HepG2 (cell line): ENCODE measurements at regions not wholly inside any gene's neighbourhood (a gene's known extent, or its start where the extent isn't known, plus 50 kb on each side); places are given as distances from the start of the nearest gene placed in this dataset.

Experiments
- ATAC-seq: fragments of 200-7000 bp; cut with Tn5 transposase; 3 replicates; pipeline ENCODE4 v1.9.1; 2020; ENCODE audit warnings: mild to moderate bottlenecking, moderate library complexity
- BruUV-seq: library from RNA; stranded (reverse); fragments of 400-500 nt; replicated peaks from 2 replicates; lab custom pipeline; 2021; lab: Mats Ljungman, UMichigan
- CTCF ChIA-PET: fragments of 300-600 bp; formaldehyde crosslinking; extraction: SDS; loops from one replicate; lab custom pipeline; 2021; ENCODE audit warnings: low total read pairs, inconsistent platforms, low intra/inter-chr PET ratio; lab: Yijun Ruan, JAX
- POLR2A ChIA-PET: fragments of 350-600 bp; sonication (Branson Sonifier 250); formaldehyde crosslinking; loops from one replicate; lab custom pipeline; 2020; ENCODE audit warnings: antibody characterized with exemption, inconsistent platforms; lab: Yijun Ruan, JAX
- DNase-seq: peaks from one replicate; pipeline ENCODE4 v3.0.0-alpha.2; 2015; ENCODE audit warnings: low spot score
- FAIRE-seq: peaks from 3 replicates; lab custom pipeline; 2011; peaks lifted over from hg19 to GRCh38; lab: Jason Lieb, UNC
- H2AFZ ChIP-seq: one replicate; pipeline ENCODE4 v1.6.1; 2011; ENCODE audit warnings: low read length, inconsistent platforms
- H3K27ac ChIP-seq: fragments of 300-600 bp; 3 replicates; pipeline ENCODE4 v1.8.0; 2011; ENCODE audit warnings: mixed run types, mild to moderate bottlenecking, mixed read lengths, low read length, inconsistent platforms; ENCODE audit not compliant: insufficient read depth; ENCODE audit errors: extremely low read length
- H3K27me3 ChIP-seq, 2 experiments: fragments of 200-600 bp in 1 of 2; 2 replicates in 1 of 2; 3 replicates in 1 of 2; pipeline versions ENCODE4 v1.6.0 to v1.8.0; 2011; ENCODE audit warnings: low read length in 2 of 2, mild to moderate bottlenecking in 2 of 2, moderate library complexity in 2 of 2, inconsistent platforms in 1 of 2; ENCODE audit not compliant: insufficient read depth in 2 of 2, control insufficient read depth in 1 of 2
- H3K36me3 ChIP-seq, 2 experiments: fragments of 200-600 bp in 1 of 2; replicated peaks in 1 of 2; 2 replicates in 1 of 2; 3 replicates in 1 of 2; pipeline versions ENCODE4 v1.5.1 to v1.8.0; 2011; ENCODE audit warnings: low read length in 2 of 2, inconsistent platforms in 1 of 2; ENCODE audit not compliant: insufficient read depth in 2 of 2, control insufficient read depth in 1 of 2
- H3K4me1 ChIP-seq: 2 replicates; pipeline ENCODE4 v1.5.1; 2012; ENCODE audit warnings: low read length, inconsistent platforms; ENCODE audit not compliant: insufficient read depth
- H3K4me2 ChIP-seq: 2 replicates; pipeline ENCODE4 v1.6.0; 2011; ENCODE audit warnings: low read depth, low read length, inconsistent platforms
- H3K4me3 ChIP-seq, 3 experiments: fragments of 200-600 bp in 1 of 3; sonication (generic), shearing (Covaris generic) in 1 of 3; replicated peaks in 1 of 3; 2 replicates each; pipeline ENCODE4 v1.5.1; 2011 to 2016; ENCODE audit warnings: low read length in 3 of 3, inconsistent platforms in 2 of 3, low read depth in 2 of 3, mild to moderate bottlenecking in 2 of 3, control low read depth in 1 of 3, mixed read lengths in 1 of 3; ENCODE audit not compliant: insufficient read depth in 1 of 3
- H3K79me2 ChIP-seq: one replicate; pipeline ENCODE4 v1.6.1; 2011; ENCODE audit warnings: low read length, inconsistent platforms; ENCODE audit not compliant: insufficient read depth
- H3K9ac ChIP-seq: 2 replicates; pipeline ENCODE4 v1.6.0; 2011; ENCODE audit warnings: mild to moderate bottlenecking, low read depth, low read length, inconsistent platforms; ENCODE audit not compliant: insufficient read depth
- H3K9me3 ChIP-seq: 2 replicates; pipeline ENCODE4 v1.5.1; 2012; ENCODE audit warnings: mild to moderate bottlenecking, low read length
- H4K20me1 ChIP-seq: 2 replicates; pipeline ENCODE4 v1.6.0; 2011; ENCODE audit warnings: inconsistent platforms, mild to moderate bottlenecking, low read length, moderate library complexity; ENCODE audit not compliant: insufficient read depth
- ETV5 ChIP-seq: IDR thresholded peaks from 2 replicates; pipeline ENCODE4 v1.6.1; 2018; ENCODE audit warnings: missing biosample characterization, missing genetic modification reagents, inconsistent platforms, borderline replicate concordance
- GABPA ChIP-seq, 2 experiments: IDR thresholded peaks; 2 replicates each; pipeline ENCODE4 v1.6.1; 2011 to 2016; ENCODE audit warnings: low read depth in 2 of 2, low read length in 1 of 2, missing biosample characterization in 1 of 2, missing genetic modification characterization in 1 of 2
- HBP1 ChIP-seq: IDR thresholded peaks from 2 replicates; pipeline ENCODE4 v1.6.1; 2016; ENCODE audit warnings: low read depth, control low read depth
- KDM6A ChIP-seq: IDR thresholded peaks from 2 replicates; pipeline ENCODE4 v1.6.1; 2016; ENCODE audit warnings: low read depth
- MXI1 ChIP-seq: IDR thresholded peaks from 3 replicates; pipeline ENCODE4 v1.6.1; 2012; ENCODE audit warnings: low read depth, low read length, inconsistent platforms, borderline replicate concordance
- RARA ChIP-seq: IDR thresholded peaks from 2 replicates; pipeline ENCODE4 v1.6.1; 2016; ENCODE audit warnings: missing genetic modification reagents, missing compliant biosample characterization
- RBM39 ChIP-seq: fragments of 200-400 bp; formaldehyde crosslinking; IDR thresholded peaks from one replicate; pipeline ENCODE4 v1.6.1; 2018; ENCODE audit warnings: antibody characterized with exemption, mild to moderate bottlenecking, low read depth, low read length; ENCODE audit not compliant: poor library complexity, severe bottlenecking
- SATB2 ChIP-seq: sonication (generic); formaldehyde crosslinking; IDR thresholded peaks from 2 replicates; pipeline ENCODE4 v1.5.0; 2020; ENCODE audit warnings: missing genetic modification reagents
- SKIL ChIP-seq: sonication (generic); formaldehyde crosslinking; IDR thresholded peaks from 2 replicates; pipeline ENCODE4 v1.8.0; 2022; ENCODE audit warnings: missing genetic modification reagents, mild to moderate bottlenecking, moderate library complexity, borderline replicate concordance
- SMAD1 ChIP-seq: sonication (generic); formaldehyde crosslinking; IDR thresholded peaks from 2 replicates; pipeline ENCODE4 v1.4.0; 2020; ENCODE audit warnings: missing genetic modification reagents, low read depth, mild to moderate bottlenecking, borderline replicate concordance
- ZNF660 ChIP-seq: sonication (generic); formaldehyde crosslinking; IDR thresholded peaks from 2 replicates; pipeline ENCODE4 v1.5.1; 2020; ENCODE audit warnings: mild to moderate bottlenecking, low read depth, missing genetic modification reagents, borderline replicate concordance
- ZNF781 ChIP-seq: sonication (generic); formaldehyde crosslinking; IDR thresholded peaks from 2 replicates; pipeline ENCODE4 v1.5.1; 2020; ENCODE audit warnings: borderline replicate concordance, mild to moderate bottlenecking, missing genetic modification reagents; ENCODE audit errors: not compliant biosample characterization
- WGBS: methylation state at CpG from one replicate; pipeline ENCODE4 v1.1.6; 2017; ENCODE audit warnings: low lambda C conversion rate; 5-methylcytosine and 5-hydroxymethylcytosine counted together
- in situ Hi-C: cut with HindIII; loops from 2 replicates; pipeline ENCODE4 v1.10.0; 2017; ENCODE audit warnings: low pct_unique_long_range_greater_than_20kb; ENCODE audit not compliant: extremely low pct_ligation_motif_present
- intact Hi-C: fragments of 100-400 bp; cut with micrococcal nuclease; formaldehyde crosslinking; loops from one replicate; pipeline ENCODE4 v1.10.0; 2022; ENCODE audit not compliant: unreplicated experiment
- TF ChIP-seq, protein P1 (sequence below): sonication (generic); formaldehyde crosslinking; IDR thresholded peaks from 2 replicates; pipeline ENCODE4 v1.5.0; 2020; ENCODE audit warnings: mild to moderate bottlenecking, missing genetic modification reagents, moderate library complexity

DNA sequence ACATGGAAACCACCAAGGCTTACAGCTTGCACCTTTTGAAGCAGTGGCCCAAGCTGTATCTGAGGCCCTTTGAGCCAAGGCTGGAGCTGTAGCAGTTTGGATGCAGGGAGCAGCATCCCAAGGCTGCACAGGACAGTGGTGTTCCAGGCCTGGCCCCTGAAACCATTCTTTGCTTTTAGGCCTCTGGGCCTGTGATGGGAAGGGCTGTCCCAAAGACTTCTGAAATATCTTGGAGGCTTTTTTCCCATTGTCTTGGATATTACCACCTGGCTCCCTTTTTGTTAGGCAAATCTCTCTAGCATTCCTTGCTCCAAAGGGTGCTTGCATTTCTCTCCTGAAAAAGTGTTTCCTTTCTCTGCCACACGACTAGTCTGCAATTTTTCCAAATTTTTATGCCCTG is 302.8 kb upstream of the MDFIC2 start (continued):
- TF ChIP-seq GABPA (IDR thresholded peaks at IDR 0.05; ENCODE audit: low read depth, low read length) (no peak), GABPA (CRISPR knock-in tag; IDR thresholded peaks at IDR 0.05; ENCODE audit: low read depth) (no peak), MXI1 (no peak), SATB2 (CRISPR knock-in tag) (no peak), RBM39 (no peak), ETV5 (CRISPR knock-in tag) (no peak)

- CTCF ChIA-PET: no interaction called here
- DNase-seq: no peak
- in situ Hi-C loops: no loop called here
- Histone ChIP-seq H2AFZ (no peak overlapping the region), H3K36me3 (no peaks in the 10 kb centered on the region), H3K27ac (no peak overlapping the region), H3K4me3 (no peak overlapping the region), H3K4me1 (no peaks in the 10 kb centered on the region), H3K79me2 (no peaks in the 10 kb centered on the region), H3K9me3 (no peaks in the 10 kb centered on the region), H3K27me3 (no peaks in the 10 kb centered on the region), H3K4me2 (no peak overlapping the region), H4K20me1 (no peaks in the 10 kb centered on the region)
- 0% methylated on average over 6 of the region's 6 CpGs for WGBS
- ATAC-seq: 0 out of 3 replicates have a peak, but pooled peaks have one; percentile 28
- TF ChIP-seq SKIL (no peak), ZNF781 (CRISPR knock-in tag) (no peak), HBP1 (no peak), SMAD1 (CRISPR knock-in tag) (no peak), RARA (no peak), KDM6A (CRISPR knock-in tag) (no peak), ZNF660 (CRISPR knock-in tag) (no peak)
- TF ChIP-seq, protein P1, sequence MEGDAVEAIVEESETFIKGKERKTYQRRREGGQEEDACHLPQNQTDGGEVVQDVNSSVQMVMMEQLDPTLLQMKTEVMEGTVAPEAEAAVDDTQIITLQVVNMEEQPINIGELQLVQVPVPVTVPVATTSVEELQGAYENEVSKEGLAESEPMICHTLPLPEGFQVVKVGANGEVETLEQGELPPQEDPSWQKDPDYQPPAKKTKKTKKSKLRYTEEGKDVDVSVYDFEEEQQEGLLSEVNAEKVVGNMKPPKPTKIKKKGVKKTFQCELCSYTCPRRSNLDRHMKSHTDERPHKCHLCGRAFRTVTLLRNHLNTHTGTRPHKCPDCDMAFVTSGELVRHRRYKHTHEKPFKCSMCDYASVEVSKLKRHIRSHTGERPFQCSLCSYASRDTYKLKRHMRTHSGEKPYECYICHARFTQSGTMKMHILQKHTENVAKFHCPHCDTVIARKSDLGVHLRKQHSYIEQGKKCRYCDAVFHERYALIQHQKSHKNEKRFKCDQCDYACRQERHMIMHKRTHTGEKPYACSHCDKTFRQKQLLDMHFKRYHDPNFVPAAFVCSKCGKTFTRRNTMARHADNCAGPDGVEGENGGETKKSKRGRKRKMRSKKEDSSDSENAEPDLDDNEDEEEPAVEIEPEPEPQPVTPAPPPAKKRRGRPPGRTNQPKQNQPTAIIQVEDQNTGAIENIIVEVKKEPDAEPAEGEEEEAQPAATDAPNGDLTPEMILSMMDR (CRISPR knock-in tag): peak; percentile 21; the same call in 1 of the 2 replicates
- TF ChIP-seq, all 625 proteins: peak for 1
- no TSS peak for BruUV-seq
- POLR2A ChIA-PET: no interaction called here
- no peak for FAIRE-seq
- intact Hi-C loops: no loop called here
- H3K9ac ChIP-seq: no peak overlapping the region
These were observed 301.7 kb upstream of the MDFIC2 start for GRCh38 chr3:70614111-70614510.
